AG04450 (cell line): ENCODE measurements at regions not wholly inside any gene's neighbourhood (a gene's known extent, or its start where the extent isn't known, plus 50 kb on each side); places are given as distances from the start of the nearest gene placed in this dataset.

Experiments
- CTCF ChIA-PET: fragments of 300-600, 350-600 bp; formaldehyde crosslinking; extraction: SDS; loops from one replicate; lab custom pipeline; 2022; ENCODE audit warnings: antibody characterized with exemption, inconsistent platforms; lab: Charles Lee
- POLR2A ChIA-PET: fragments of 350-600 bp; formaldehyde crosslinking; extraction: SDS; loops from one replicate; lab custom pipeline; 2021; ENCODE audit warnings: antibody characterized with exemption, inconsistent platforms; lab: Yijun Ruan, JAX
- DNase-seq: peaks from one replicate; pipeline ENCODE4 v3.0.0-alpha.2; 2011; ENCODE audit warnings: low read depth, low spot score
- H3K27ac ChIP-seq: one replicate; pipeline ENCODE4 v1.5.1; 2012; ENCODE audit warnings: low read depth, low read length, control low read depth
- H3K27me3 ChIP-seq: one replicate; pipeline ENCODE4 v1.6.0; 2012; ENCODE audit warnings: low read length; ENCODE audit not compliant: control insufficient read depth, insufficient read depth
- H3K4me3 ChIP-seq: 2 replicates; pipeline ENCODE4 v1.5.1; 2011; ENCODE audit warnings: mild to moderate bottlenecking, low read depth, low read length, control low read depth
- H3K9me3 ChIP-seq: 2 replicates; pipeline ENCODE4 v1.5.1; 2012; ENCODE audit warnings: low read length; ENCODE audit not compliant: control insufficient read depth, insufficient read depth
- CTCF ChIP-seq: IDR thresholded peaks from 2 replicates; pipeline ENCODE4 v1.5.1; 2011; ENCODE audit warnings: low read depth, low read length, control low read depth, inconsistent platforms

- Histone ChIP-seq H3K9me3 (no peaks in the 10 kb centered on the region), H3K27ac (no peak overlapping the region), H3K4me3 (no peak overlapping the region), H3K27me3 (no peaks in the 10 kb centered on the region)
- CTCF ChIA-PET, result interaction anchor here (0.5 to 1.3 kb wide), 2 partner anchors 9 to 228 kb away, joined by 3 to 5 read pairs; no protein-coding TSS in a partner anchor
- POLR2A ChIA-PET, result interaction anchor here (0.7 kb wide), 1 partner anchor 10 kb away, joined by 3 read pairs; no protein-coding TSS in a partner anchor
- no peak for TF ChIP-seq CTCF
- peak; percentile 60 for DNase-seq
Observed at GRCh38 chr9:16030528-16031185, 477.8 kb downstream of the CCDC171 start.

GRCh38 chr9:16031486-16031885 is 478.6 kb downstream of the CCDC171 start:
- CTCF ChIA-PET, result interaction anchor here (1.3 kb wide), 1 partner anchor 8 kb away, joined by 5 read pairs; no protein-coding TSS in a partner anchor
- TF ChIP-seq CTCF, result no peak
- no peaks in the 10 kb centered on the region for H3K27me3 ChIP-seq
- no peak overlapping the region for H3K4me3 ChIP-seq
- no peak overlapping the region for H3K27ac ChIP-seq
- no peak for DNase-seq
- POLR2A ChIA-PET, result no interaction called here
- H3K9me3 ChIP-seq, result no peaks in the 10 kb centered on the region; the same call in 1 of the 2 replicates

GRCh38 chr9:16031971-16032370 is 479.1 kb downstream of the CCDC171 start:
- no peaks in the 10 kb centered on the region for H3K27me3 ChIP-seq
- no peak overlapping the region for H3K4me3 ChIP-seq
- no peak for DNase-seq
- POLR2A ChIA-PET, result interaction anchor here (0.6 kb wide), 1 partner anchor 585 kb away, joined by 3 read pairs; no protein-coding TSS in a partner anchor
- H3K9me3 ChIP-seq, result no peaks in the 10 kb centered on the region; the same call in 1 of the 2 replicates
- CTCF ChIA-PET, result interaction anchor here (1.2 to 1.3 kb wide), 2 partner anchors 8 to 102 kb away, joined by 5 to 8 read pairs; no protein-coding TSS in a partner anchor
- H3K27ac ChIP-seq, result no peak overlapping the region
- no peak for TF ChIP-seq CTCF

- Histone ChIP-seq H3K27ac (no peak overlapping the region), H3K4me3 (no peak overlapping the region), H3K27me3 (no peaks in the 10 kb centered on the region), H3K9me3 (no peaks in the 10 kb centered on the region; the same call in 1 of the 2 replicates)
- POLR2A ChIA-PET, result no interaction called here
- no peak for DNase-seq
- CTCF ChIA-PET, result interaction anchor here (0.6 to 1.2 kb wide), 4 partner anchors 101 to 750 kb away, joined by 3 to 8 read pairs (median 3); no protein-coding TSS in a partner anchor
- TF ChIP-seq CTCF, result 0 out of 2 replicates have a peak, but pooled peaks have one; percentile 6
Observed at GRCh38 chr9:16032799-16033198, 480.0 kb downstream of the CCDC171 start.

- H3K4me3 ChIP-seq, result no peak overlapping the region
- ChIA-PET POLR2A (no interaction called here), CTCF (interaction anchor here (1.0 to 1.2 kb wide), 2 partner anchors 100 to 160 kb away, joined by 3 to 8 read pairs; no protein-coding TSS in a partner anchor)
- TF ChIP-seq CTCF, result no peak
- H3K27me3 ChIP-seq, result no peaks in the 10 kb centered on the region
- DNase-seq, result no peak
- H3K9me3 ChIP-seq, result no peaks in the 10 kb centered on the region; the same call in 1 of the 2 replicates
- no peak overlapping the region for H3K27ac ChIP-seq
Observed at GRCh38 chr9:16033253-16033652, 480.4 kb downstream of the CCDC171 start.
